RKO (cell line): ENCODE measurements at regions not wholly inside any gene's neighbourhood (a gene's known extent, or its start where the extent isn't known, plus 50 kb on each side); places are given as distances from the start of the nearest gene placed in this dataset.
"Not testable (repeated sequence)": the region's sequence is repeated elsewhere in the genome, so short reads cannot be mapped to it uniquely, and the experiment has no call there.

Experiments used
- DNase-seq: peaks from one replicate; pipeline ENCODE4 v3.0.0-alpha.2; 2016; ENCODE audit warnings: low spot score

DNA sequence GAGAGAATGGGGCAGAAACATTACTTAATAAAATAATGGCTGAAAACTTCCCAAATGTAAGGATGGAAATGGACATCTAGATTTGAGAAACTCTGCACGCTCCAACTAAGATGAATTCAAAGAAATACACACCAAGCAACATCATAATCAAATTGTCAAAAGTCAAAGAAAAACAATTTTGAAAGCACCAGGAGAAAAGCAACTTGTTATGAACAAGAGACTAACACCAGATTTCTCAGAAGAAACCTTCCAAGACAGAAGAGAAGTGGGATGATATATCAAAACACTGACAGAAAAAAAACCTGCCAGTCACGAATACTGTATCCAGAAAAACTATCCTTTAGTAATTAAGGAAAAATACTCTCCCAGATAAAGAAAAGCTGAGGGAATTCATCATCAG lies 208.6 kb upstream of the SAMSN1 start:
- DNase-seq = no peak

DNA sequence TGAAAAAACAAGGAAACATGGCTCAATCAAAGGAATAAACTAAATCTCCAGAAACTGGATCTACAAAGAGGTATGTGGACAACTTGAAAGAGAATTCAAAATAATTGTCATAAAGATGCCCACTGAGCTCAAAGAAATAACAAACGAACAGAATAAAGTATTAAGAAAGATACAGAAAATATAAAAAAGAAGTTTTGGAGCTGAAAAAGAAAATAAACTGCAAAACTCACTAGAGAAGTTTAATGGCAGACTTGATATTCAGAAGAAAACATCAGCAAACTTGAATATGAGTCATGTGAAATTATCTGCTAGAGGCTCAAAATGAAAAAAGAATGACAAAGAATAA lies 208.1 kb upstream of the SAMSN1 start:
- no peak for DNase-seq

DNA sequence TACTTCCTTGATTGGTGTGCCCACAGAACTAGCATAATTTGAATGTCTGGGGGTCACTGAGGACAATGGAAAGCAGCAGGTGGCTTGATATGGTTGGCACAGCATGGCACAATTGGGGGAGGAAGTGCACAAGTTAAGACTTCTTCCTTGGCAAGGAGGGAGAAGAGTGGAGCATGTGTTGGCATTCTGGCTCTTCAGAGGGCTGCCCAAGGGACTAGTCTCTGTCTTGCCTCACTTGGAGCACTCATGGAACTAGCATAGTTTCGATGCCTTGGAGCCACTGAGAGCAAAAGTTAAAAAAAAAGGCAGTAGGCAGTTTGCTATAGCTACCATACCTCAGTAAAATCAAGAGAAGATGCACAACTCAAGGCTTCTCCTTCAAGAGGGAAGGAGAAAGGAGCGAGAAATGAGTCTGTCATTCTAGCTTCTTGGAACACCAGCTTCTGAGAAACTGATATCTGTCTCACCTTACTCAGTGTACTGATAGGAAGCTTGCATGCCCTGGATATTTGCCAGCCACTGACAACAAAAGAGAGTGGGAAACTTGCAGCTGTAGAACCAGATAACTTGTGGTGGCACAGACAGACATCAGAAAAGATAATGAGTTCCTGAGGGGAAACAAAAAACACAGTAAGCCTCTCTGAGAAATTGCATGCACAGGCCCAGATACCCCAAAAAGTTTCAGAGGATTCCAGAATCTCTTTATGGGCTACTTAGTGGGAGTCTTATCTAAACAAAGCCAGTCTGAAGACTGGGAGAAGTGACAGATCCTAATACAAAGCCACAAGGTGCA lies 207.5 kb upstream of the SAMSN1 start:
- no peak for DNase-seq

DNA sequence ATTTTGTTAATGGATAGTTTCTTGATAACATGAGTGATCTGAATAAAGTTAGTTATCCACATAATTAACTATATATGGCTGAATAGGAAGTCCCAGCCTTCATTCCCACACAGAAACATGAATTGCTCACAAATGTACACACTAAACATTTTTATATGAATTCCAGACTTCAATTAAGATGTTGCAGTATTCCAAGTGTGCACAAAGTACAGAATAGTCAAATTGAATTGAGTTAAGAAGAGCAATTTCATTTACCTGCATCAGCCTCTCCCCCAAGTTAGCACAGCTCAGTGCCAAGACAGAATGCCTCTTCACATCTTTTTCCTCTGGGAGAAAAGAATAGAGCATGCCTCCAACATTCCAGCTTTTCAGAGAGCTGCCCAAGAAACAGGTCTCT lies 207.0 kb upstream of the SAMSN1 start:
- no peak for DNase-seq

DNA sequence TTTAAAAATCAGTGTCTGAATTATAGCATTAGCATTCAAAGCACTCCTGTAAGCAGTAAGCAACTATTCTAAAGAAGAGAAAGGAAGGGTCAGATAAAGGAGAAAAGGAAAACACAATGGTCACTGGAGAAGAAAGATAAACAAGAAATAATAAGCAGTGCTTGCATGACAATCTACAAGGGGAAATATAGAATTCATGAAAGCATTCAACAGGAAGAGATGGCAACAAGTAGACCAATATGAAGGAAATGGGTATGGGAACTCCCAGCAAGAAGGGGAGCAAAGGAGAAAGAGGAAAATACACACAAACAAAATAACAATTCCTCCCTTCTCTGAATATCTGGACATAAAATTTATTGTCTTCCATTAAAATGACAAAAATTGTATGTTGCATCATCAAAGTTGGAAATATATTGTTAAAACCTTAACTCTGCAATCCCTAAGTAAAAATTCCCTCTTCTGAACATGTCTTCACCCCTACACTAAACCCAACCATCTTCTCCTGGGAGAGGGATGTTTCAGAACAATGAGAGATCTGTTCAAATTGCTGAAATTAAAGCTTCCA lies 206.3 kb upstream of the SAMSN1 start:
- DNase-seq = no peak

DNA sequence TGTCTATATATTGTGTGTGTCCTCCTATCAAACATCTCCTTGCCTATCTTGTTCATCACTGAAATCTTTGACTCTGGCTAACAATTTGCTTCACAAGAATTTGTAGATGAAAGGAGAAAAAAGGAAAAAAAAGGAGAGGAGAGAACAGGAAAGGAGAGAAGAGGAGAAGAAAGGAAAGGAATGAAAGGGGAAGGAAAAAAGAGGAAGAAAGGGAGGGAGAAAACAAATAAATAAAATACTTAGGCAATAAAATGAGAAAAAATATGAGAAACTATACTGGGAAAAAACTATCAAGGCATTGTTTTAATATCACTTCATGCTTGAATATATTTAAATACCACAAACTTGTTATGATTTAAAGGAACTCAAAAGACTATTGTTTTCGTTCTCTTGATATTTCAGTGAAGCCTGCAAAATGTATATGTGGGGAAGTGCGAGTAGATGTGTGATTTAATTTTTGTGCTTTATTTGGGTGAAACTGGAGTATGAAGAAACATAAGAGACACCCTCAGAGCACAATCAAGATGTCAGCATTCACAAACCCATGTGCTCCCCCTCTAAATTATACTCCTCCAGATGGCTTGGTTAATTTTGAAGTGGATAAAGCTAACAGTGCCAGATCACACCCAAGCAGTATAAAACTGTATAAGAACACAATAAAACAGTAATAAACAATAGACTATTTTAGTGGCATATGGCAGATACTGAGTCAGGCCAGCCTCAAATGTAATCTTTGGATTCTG lies 205.7 kb upstream of the SAMSN1 start:
- DNase-seq = no peak

DNA sequence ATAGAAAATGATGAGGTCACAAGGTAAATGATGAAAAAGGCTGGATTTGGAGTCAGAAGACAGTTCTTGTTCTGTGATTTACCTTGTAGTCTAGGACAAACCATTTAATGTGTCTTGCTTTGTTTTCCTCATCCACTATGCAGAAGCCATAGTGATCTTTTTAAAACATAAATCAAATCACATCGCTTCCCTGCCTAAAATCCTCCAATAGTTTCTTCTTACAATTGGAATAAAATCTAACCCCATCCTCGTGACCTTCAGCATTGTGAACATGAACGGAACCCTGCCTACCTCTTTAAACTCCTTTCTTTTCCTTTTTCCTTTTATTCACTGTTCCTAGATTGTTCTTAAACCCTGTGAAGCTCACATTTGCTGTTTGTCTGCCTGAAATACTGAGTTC lies 204.9 kb upstream of the SAMSN1 start:
- no peak for DNase-seq

DNA sequence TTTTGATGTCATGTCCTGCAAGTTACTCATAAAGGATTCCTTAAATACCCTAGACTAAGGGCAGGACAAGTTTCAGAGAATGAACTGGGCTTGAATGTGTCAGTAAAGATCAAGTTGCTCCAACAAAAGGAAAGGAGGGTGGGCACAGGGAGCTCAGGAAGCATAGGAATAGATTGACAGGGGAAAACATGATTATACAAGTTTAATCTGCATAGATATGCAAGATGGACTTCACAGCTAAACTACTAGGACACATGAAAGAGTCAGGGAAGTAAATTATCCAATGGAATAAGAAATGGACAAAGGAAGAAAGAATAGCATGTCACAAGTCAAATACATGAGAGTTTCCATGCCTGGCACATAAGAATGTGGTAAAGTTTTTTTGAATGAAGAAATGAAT lies 203.9 kb upstream of the SAMSN1 start:
- DNase-seq = no peak

DNA sequence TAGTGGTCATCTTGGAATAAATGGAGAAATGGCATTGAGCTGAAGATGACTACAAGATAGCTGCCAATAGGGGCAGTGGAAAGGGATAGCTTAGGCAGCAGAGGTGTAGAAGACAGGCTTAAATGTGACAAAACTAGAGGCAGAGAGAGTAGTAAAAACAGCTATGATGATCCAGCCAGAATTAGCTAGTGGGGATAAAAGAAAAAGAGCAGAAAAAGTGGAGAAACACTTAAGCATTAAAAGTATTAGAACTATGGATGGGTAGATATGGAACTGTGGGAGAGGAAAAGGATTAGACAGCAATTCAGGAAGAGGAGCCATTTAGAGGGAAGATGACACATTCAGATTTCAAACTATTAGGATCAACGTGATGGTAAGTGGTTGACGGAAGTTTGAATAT lies 202.5 kb upstream of the SAMSN1 start:
- DNase-seq = no peak

DNA sequence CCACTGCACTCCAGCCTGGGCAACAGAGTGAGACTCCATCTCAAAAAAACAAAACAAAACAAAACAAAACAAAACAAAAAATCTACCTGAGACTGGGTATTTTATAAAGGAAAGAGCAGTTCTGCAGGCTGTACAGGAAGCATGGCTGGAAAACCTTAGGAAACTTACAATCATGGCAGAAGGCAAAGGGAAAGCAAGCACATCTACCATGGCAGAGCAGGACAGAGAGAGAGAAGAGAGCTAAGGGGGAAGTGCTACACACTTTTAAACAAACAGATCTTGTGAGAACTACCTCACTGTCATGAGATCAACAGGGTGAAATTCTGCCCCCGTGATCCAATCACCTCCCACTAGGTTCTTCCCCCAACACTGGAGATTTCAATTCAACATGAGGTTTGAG lies 198.3 kb upstream of the SAMSN1 start:
- no peak for DNase-seq

DNA sequence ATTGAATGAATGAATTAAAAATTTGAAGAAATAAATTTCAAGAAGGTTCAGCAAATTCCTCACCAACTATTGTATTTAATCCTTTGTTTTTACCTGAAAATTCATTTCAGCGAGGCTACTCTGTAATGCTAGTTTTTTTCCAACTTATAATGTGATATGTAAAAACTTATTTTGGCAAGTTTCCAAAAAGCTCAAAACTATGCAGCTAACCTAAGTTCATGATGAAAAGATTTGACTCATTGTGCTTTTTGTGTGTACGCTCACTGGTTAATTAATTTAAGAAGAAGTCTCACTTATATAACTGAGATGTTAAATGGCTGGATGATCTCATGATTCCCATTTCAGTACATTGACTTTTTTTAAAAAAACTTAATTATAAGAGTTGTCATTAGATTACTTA lies 196.0 kb upstream of the SAMSN1 start:
- no peak for DNase-seq

DNA sequence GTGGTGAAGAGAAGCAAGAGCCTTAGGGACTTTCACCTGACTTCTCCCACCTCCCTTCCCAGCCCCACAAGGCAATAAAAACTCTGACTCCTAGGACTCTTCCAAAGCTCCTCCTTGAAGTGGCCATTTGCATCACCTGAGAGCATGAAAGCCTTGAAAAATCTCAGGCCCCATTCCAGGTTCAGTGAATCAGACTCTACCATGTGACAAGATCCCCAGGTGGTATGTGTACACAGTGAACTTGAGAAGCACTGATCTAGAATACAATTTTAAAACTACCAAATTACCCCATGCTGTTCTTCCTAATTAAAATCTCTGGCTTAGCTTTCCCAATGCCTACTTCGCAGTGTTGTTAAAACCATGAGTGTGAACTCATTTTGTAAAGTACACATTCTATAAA lies 195.1 kb upstream of the SAMSN1 start:
- no peak for DNase-seq

DNA sequence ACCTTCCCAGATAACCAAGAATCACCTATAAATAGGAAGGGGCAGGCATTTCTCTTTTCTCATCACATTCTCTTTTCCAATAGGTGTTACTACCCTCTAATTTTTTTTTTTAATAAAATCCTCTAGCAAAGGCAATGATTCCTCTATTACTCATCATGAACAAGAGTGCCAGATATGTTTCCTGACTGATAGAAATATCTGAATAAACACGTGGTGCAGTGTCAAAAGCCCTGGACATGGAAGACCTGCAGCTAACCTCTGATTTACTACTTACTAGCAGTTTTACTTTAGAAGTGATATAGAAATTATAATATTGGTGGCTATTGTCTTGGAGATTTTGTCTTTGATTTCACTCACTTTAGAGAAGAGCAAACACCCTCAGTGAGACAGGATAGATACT lies 194.6 kb upstream of the SAMSN1 start:
- peak; percentile 24 for DNase-seq

DNA sequence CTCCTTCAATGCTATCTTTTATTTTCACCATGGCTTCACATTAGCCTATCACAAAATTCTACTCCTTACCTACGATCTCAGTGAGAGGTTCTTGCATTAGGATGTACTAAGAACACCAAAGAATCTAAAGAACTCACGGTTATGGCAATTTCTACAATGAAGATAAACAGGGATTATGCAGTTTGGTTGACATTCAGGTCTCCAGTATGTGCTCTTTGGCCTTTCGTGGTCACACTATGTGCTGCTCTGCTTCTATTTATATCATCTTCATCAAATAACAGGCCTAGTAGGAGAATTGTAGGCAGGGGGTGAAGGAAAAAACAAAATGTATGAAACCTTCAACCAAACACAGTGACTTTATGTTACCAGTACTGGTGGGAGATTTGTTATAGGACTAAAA lies 194.0 kb upstream of the SAMSN1 start:
- DNase-seq = no peak

DNA sequence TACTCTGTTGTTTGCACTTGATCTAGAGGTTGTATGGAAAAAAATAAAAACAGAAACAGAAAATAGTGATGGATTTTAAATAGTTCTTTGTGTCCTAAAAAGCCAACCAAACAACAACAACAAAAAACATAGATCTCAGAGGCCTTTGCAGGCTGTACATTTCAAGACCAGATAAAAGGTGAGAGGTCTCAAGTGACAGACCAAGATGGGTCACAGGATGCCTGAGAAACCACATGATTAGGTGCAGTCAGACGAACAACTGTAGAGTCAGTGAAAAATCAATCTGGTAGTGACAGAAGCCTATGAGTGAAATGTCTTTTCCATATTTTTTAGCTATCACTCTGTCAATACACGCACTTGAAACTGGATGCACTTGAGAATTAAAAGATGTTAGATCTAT lies 193.5 kb upstream of the SAMSN1 start:
- DNase-seq = no peak

DNA sequence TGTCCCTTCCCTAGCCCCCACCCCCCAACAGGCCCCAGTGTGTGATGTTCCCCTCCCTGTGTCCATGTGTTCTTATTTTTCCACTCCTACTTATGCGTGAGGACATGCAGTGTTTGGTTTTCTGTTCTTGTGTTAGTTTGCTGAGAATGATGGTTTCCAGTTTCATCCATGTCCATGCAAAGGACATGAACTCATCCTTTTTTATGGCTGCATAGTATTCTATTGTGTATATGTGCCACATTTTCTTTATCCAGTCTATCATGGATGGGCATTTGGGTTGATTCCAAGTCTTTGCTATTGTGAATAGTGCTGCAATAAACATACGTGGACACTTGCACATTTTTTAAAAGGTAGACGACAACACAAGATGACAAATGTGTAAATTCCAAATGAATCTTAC lies 192.5 kb upstream of the SAMSN1 start:
- DNase-seq = not testable (repeated sequence)

DNA sequence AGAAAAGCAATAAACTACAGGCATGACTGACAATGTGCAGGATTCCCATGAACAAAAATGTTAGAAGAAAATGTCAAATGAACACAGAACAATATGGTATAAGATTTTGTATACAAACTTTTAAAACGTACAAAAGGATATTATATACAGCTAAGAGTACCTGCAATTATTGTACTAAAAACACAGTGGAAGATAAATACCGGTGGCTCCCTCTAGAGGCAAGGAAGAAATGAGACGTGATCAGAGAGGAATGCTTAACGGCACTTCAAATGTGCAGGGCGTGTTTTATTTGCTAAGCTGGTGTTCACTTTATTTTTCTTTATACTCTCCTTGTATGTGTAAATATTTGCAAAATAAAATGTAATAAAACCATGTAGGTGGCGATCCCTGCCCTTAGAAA lies 191.8 kb upstream of the SAMSN1 start:
- peak; percentile 71 for DNase-seq

DNA sequence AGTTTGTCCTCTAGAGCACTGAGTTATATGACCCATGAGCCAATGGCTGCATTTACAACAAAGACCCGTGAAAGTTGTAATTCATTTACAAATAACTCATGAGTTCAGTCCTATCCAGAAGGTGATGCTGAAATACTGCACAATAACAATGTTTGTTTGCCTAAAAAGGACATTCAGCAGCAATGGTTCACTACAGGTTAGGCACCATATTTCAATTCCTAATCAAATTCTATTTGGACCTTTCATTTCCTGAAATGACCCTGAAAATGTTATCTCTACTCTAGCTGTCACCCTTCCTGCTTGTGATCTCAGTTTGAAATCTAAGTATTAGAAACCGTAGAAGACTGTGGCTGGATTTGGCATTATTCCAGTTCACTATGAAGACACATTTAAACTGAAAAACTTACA lies 191.2 kb upstream of the SAMSN1 start:
- no peak for DNase-seq

DNA sequence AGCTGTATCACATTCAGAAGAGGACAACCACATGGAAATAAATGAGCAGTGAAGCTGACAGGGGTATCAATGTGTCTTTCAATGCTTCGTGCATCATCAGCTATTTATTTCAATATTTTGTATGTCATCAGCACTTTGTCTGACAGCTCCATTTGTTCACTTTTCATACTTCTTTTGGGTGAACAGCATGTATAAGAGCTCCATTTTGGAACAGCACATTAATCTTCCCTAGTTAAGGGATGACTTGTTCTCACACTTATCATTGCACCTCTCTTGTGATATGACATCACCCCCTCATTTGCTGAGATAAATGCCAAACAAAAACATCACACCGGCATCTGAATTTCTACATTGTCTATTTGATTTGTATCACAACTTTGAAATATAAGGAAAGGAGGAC lies 190.6 kb upstream of the SAMSN1 start:
- no peak for DNase-seq

DNA sequence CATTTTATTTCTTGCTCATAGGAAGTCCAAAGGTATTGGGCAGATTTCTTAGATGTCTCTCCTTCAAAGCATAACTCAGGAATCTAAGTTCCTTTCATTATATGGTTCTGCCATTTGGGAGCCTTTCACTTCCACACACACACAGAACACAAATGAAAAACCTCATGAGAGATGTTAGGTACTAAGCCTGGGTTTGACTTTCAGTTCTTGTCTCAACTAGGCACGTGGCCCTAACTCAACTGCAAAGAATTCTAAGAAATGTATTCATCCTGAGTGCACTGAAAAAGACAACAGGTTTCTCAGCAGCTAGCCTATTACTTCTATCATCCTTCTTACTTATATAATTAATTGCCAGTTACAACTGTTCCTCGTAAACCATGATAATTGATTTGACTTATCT lies 190.0 kb upstream of the SAMSN1 start:
- no peak for DNase-seq

DNA sequence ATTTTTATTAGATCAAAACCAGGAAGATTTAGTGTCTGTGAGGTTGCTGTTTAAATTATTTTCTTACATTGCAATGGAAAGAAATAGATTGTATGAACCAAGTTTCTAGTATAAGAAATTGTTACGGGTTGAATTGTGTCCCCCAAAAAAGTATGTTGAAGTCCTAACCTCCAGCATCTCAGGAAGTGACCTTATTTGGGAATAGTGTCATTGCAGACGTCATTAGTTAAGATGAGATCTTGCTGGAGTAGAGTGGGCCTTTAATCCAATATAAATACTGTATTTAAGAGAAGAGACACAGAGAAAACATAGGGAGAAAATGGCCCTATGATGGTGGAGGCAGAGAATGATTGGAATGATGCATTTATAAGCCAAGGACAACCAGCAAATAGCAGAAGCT lies 188.7 kb upstream of the SAMSN1 start:
- DNase-seq = no peak

DNA sequence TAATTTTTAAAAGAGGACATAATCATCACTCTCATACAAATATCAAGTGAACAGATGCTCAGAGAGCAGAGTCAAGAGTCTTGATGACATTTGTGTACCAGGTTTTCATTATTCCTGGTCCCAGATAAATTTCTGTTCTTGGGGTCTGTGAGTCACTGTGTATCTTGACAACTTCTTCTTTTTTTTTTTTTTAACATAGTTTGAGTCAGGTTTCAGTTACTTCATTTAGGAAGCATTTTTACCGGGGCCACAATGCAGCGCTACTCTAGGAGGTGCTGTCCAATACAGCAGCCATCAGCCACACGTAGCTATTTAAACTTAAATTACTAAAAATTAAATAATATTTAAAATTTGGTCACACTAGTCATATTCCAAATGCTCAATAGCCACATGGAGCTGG lies 188.1 kb upstream of the SAMSN1 start:
- peak; percentile 5 for DNase-seq

DNA sequence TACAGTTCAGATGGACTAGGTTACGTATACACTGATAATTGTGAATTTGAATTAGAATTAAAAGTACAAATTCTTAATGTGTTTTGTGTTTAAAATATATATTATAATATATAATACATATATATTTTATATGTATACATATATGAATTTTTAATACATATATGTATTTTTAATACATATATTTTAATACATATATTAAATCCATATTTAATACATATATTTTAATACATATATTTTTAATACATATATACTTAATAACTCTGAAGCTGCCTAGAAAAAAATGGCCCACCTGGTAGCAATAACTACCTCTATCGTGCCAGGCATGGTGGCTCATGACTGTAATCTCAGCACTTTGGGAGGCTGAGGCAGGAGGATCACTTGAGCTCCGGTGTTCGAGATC lies 179.1 kb upstream of the SAMSN1 start:
- DNase-seq = no peak
